Vagina (tissue), 2 donors: ENCODE measurements at regions not wholly inside any gene's neighbourhood (a gene's known extent, or its start where the extent isn't known, plus 50 kb on each side); places are given as distances from the start of the nearest gene placed in this dataset.

ENCODE experiments used
- DNase-seq, 2 donors: peaks; one replicate each; pipeline ENCODE4 v3.0.0-alpha.2; 2017; ENCODE audit errors: extremely low spot score in 2 of 2
- H3K27ac ChIP-seq: fragments of 200-600 bp; sonication (generic); one replicate; pipeline ENCODE4 v1.5.1; 2019
- H3K27me3 ChIP-seq: fragments of 200-600 bp; sonication (generic); one replicate; pipeline ENCODE4 v1.5.1; 2019
- H3K36me3 ChIP-seq, 2 donors: fragments of 200-600 bp; sonication (generic); one replicate each; pipeline ENCODE4 v1.5.1; 2017 to 2019
- H3K4me1 ChIP-seq: fragments of 200-600 bp; sonication (generic); one replicate; pipeline ENCODE4 v1.5.1; 2019
- H3K4me3 ChIP-seq, 2 donors: fragments of 200-600 bp; sonication (generic); 1 replicate in 1 of 2; 2 replicates in 1 of 2; pipeline ENCODE4 v1.5.1; 2016 to 2019
- H3K9me3 ChIP-seq: fragments of 200-600 bp; sonication (generic); one replicate; pipeline ENCODE4 v1.5.1; 2019
- CTCF ChIP-seq, 3 experiments: fragments of 450-650 bp in 2 of 3; fragments of 200-600 bp in 1 of 3; sonication (generic) in 1 of 3; IDR thresholded peaks; one replicate each; pipeline ENCODE4 v1.5.1; 2017 to 2019; ENCODE audit warnings: antibody characterized with exemption in 3 of 3, mild to moderate bottlenecking in 2 of 3, moderate library complexity in 2 of 3
- POLR2A ChIP-seq, 2 donors: fragments of 450-650 bp; IDR thresholded peaks; one replicate each; pipeline ENCODE4 v1.6.1; 2017; ENCODE audit warnings: antibody characterized with exemption in 2 of 2, mild to moderate bottlenecking in 2 of 2, moderate library complexity in 2 of 2
- POLR2AphosphoS5 ChIP-seq, 2 donors: sonication (generic); formaldehyde crosslinking; IDR thresholded peaks; one replicate each; pipeline ENCODE4 v1.9.0; 2017; ENCODE audit warnings: antibody characterized with exemption in 2 of 2, mild to moderate bottlenecking in 2 of 2, low read depth in 1 of 2; ENCODE audit not compliant: insufficient read depth in 1 of 2
- intact Hi-C: fragments of 100-400 bp; cut with DNase I; formaldehyde crosslinking; loops from one replicate; pipeline ENCODE4 v1.15.1; 2023

DNA sequence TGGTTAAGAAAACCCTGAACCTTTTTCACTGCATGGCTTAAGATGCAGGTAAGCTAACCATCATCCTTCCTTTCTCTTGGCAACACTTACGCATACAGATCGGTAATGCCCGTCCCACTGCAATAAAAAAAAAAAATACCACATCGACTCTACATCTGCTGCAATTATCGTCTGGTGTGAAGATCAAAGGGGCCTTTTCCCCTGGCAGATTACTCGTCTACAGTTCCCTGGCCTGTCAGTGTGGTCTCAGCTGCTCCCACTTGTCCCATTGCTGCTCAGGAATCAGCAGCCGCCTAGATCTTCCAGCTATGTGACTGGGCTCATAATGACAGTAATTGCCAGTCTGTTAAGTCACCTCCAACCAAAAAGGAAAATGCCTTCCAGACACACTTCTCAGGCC is 133.1 kb downstream of the SETD4 start:
- Histone ChIP-seq H3K27ac (no peak overlapping the region), H3K4me1 (peaks cover 37% of the 10 kb centered on the region), H3K27me3 (no peaks in the 10 kb centered on the region), H3K36me3 (no peaks in the 10 kb centered on the region), H3K9me3 (no peaks in the 10 kb centered on the region), H3K4me3 (no peak overlapping the region)
- intact Hi-C loops: no loop called here
- DNase-seq: no peak
- TF ChIP-seq POLR2A (IDR thresholded peaks at IDR 0.05) (no peak), POLR2AphosphoS5 (IDR thresholded peaks at IDR 0.05; ENCODE audit: insufficient read depth in 1 of 2, low read depth in 1 of 2) (no peak), CTCF (IDR thresholded peaks at IDR 0.05) (no peak)

- Histone ChIP-seq H3K27me3 (no peaks in the 10 kb centered on the region), H3K4me1 (peaks cover 33% of the 10 kb centered on the region), H3K9me3 (no peaks in the 10 kb centered on the region), H3K36me3 (no peaks in the 10 kb centered on the region), H3K27ac (no peak overlapping the region), H3K4me3 (no peak overlapping the region)
- no peak for TF ChIP-seq POLR2AphosphoS5 (IDR thresholded peaks at IDR 0.05; ENCODE audit: insufficient read depth in 1 of 2, low read depth in 1 of 2)
- TF ChIP-seq CTCF (IDR thresholded peaks at IDR 0.05): no peak
- TF ChIP-seq POLR2A (IDR thresholded peaks at IDR 0.05): no peak
- DNase-seq: no peak
- intact Hi-C loops: no loop called here
Measured at GRCh38 chr21:35926003-35926740, 134.2 kb downstream of the SETD4 start.

DNA sequence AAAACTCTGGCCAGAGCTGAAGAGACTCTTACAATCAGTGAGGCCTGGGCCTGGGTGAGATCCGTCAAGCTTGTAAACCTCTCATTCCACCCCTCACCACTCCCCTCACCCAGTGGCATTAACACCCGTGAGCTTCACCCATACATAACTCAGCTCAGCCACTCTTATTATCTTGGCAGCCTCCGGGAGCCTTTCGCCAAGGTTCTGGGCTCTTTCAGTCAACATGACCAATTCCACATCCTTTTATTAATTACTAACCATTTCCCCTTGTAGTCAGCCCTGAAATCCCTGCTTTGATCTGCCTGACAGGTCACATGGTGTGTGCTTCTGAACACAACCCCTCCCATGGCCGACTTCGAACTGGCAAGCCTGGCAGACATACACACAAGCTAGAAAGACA is 134.8 kb downstream of the SETD4 start:
- no peak for TF ChIP-seq POLR2A (IDR thresholded peaks at IDR 0.05)
- TF ChIP-seq CTCF (IDR thresholded peaks at IDR 0.05): no peak
- no peak for TF ChIP-seq POLR2AphosphoS5 (IDR thresholded peaks at IDR 0.05; ENCODE audit: insufficient read depth in 1 of 2, low read depth in 1 of 2)
- H3K27ac ChIP-seq: peak overlapping the region; percentile 83

GRCh38 chr21:35924714-35925301 is 135.5 kb downstream of the SETD4 start:
- Histone ChIP-seq H3K9me3 (no peaks in the 10 kb centered on the region), H3K4me3 (no peak overlapping the region), H3K27ac (peak overlapping the region; percentile 83), H3K27me3 (no peaks in the 10 kb centered on the region), H3K36me3 (no peaks in the 10 kb centered on the region), H3K4me1 (peaks cover 33% of the 10 kb centered on the region)
- DNase-seq: peak in 1 of 2 donors; percentile 95
- TF ChIP-seq POLR2AphosphoS5 (IDR thresholded peaks at IDR 0.05; ENCODE audit: insufficient read depth in 1 of 2, low read depth in 1 of 2) (peak; percentile 41 to 45), POLR2A (IDR thresholded peaks at IDR 0.05) (no peak)
- intact Hi-C loops: no loop called here

More for the DNA sequence above, 134.8 kb downstream of the SETD4 start:
- DNase-seq: no peak
- Histone ChIP-seq H3K9me3 (no peaks in the 10 kb centered on the region), H3K36me3 (no peaks in the 10 kb centered on the region), H3K27me3 (no peaks in the 10 kb centered on the region), H3K4me3 (no peak overlapping the region), H3K4me1 (peaks cover 33% of the 10 kb centered on the region)
- intact Hi-C loops: no loop called here

- Histone ChIP-seq H3K27me3 (no peaks in the 10 kb centered on the region), H3K9me3 (no peaks in the 10 kb centered on the region), H3K4me1 (peaks cover 33% of the 10 kb centered on the region), H3K36me3 (no peaks in the 10 kb centered on the region), H3K4me3 (no peak overlapping the region), H3K27ac (peak overlapping the region; percentile 69)
- intact Hi-C loops: no loop called here
- DNase-seq: no peak
- TF ChIP-seq POLR2AphosphoS5 (IDR thresholded peaks at IDR 0.05; ENCODE audit: insufficient read depth in 1 of 2, low read depth in 1 of 2): no peak
Measured at GRCh38 chr21:35923971-35924370, 136.4 kb downstream of the SETD4 start.

DNA sequence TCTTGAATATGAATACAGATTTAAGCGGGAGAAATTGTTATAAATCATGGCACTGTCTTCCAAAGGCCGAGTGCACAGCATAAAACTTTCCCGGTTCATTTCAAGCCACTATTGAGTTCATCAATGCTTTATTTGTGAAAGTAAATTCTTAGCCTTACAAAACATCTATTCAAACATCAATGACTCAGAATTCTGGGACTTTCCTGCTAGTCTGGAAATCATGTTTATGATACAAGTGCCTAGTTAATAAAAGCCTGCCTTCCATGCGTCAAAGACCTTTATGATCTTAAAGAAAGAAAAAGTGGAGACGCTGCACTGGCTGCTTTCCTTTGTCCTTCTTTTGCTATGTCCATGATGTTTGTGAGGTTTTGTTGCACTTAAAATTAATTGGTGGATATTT is 137.7 kb downstream of the SETD4 start:
- Histone ChIP-seq H3K4me3 (no peak overlapping the region), H3K4me1 (peaks cover 33% of the 10 kb centered on the region), H3K9me3 (no peaks in the 10 kb centered on the region), H3K27ac (peak overlapping the region; percentile 69), H3K36me3 (no peaks in the 10 kb centered on the region), H3K27me3 (no peaks in the 10 kb centered on the region)
- no peak for TF ChIP-seq CTCF (IDR thresholded peaks at IDR 0.05)
- TF ChIP-seq POLR2A (IDR thresholded peaks at IDR 0.05): no peak
- TF ChIP-seq POLR2AphosphoS5 (IDR thresholded peaks at IDR 0.05; ENCODE audit: insufficient read depth in 1 of 2, low read depth in 1 of 2): no peak
- DNase-seq: no peak
- intact Hi-C loops: no loop called here
